ENCODE measurements at regions not wholly inside any gene's neighbourhood (a gene's known extent, or its start where the extent isn't known, plus 50 kb on each side); places are given as distances from the start of the nearest gene placed in this dataset.

DNA sequence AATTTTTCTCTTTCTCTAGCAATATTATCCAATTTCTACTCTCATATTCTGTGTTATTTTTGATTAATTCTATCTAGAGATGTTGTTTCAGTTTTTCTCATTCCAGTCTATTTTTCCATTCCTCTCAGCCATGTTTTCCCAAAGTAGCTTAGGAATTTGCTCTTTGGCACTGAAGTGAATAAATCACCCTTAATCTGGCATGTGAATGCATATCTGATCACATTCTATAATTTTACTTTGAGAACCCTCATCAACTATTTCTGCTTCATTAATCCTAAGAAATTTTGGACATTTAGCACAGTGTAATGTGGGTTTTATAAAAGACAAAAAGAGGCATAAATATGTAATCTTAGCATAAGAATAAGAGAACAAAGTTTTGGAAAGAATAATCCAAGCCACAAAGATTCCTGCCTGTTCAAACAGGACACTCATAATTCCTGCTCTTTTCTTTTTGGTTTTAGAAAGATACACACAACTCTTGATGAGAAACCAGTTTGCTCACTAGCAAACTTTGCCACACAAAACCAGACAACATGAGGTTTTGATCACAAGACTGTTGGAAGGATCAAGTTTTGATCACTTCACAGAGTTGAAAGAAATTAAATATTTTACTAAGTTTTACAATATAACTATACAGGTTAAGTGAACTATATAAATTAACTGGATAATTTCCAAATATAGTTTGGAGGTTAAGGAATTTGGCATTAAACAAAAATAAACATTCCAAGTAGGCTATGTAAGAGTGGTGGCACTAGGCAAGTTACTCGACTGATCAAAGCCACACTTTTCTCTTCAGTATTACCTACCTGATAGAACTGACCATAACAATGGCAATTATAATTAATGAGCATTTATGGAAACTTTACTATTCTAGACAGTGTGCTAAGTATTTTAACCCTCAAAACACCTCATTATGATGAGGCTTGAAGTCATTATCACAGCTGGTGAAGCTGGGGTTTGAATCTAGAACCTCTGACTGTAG lies 226.6 kb upstream of the TMTC1 start:
- no peaks in the 10 kb centered on the region for H3K4me1 ChIP-seq
- no peaks in the 10 kb centered on the region for H3K36me3 ChIP-seq
- intact Hi-C loops (cut with DNase I; ENCODE audit: low total_unique reads), result no loop called here
- H3K27me3 ChIP-seq, result no peaks in the 10 kb centered on the region
- no peak for DNase-seq (ENCODE audit: low spot score in 2 of 2)
- TF ChIP-seq, protein P1, sequence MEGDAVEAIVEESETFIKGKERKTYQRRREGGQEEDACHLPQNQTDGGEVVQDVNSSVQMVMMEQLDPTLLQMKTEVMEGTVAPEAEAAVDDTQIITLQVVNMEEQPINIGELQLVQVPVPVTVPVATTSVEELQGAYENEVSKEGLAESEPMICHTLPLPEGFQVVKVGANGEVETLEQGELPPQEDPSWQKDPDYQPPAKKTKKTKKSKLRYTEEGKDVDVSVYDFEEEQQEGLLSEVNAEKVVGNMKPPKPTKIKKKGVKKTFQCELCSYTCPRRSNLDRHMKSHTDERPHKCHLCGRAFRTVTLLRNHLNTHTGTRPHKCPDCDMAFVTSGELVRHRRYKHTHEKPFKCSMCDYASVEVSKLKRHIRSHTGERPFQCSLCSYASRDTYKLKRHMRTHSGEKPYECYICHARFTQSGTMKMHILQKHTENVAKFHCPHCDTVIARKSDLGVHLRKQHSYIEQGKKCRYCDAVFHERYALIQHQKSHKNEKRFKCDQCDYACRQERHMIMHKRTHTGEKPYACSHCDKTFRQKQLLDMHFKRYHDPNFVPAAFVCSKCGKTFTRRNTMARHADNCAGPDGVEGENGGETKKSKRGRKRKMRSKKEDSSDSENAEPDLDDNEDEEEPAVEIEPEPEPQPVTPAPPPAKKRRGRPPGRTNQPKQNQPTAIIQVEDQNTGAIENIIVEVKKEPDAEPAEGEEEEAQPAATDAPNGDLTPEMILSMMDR (IDR thresholded peaks at IDR 0.05), result no peak
- TF ChIP-seq POLR2AphosphoS5 (IDR thresholded peaks at IDR 0.05) (no peak), POLR2A (IDR thresholded peaks at IDR 0.05) (no peak)
- peak overlapping the region; percentile 56 to 66 for H3K27ac ChIP-seq
- H3K9me3 ChIP-seq, result no peaks in the 10 kb centered on the region
- H3K4me3 ChIP-seq, result no peak overlapping the region

DNA sequence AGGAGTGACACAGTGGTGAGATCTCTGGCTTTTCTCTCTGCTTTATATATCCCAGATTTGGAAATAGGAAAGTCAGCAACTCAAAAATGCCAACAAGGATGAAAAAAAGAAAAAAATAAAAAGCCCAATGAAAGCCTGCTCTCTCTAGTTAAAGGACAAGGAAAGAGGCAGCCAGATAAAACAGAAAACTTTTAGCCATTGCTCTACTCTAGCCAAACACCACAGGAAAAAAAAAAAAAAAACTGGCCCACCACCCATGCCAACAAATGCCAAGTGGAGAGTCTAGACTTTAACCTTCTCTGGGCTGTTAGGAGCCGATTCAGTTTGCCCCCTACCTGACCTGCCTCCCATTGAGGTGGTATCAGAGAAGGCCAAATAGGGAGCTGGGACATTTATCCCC lies 222.3 kb upstream of the TMTC1 start:
- Histone ChIP-seq H3K27me3 (no peaks in the 10 kb centered on the region), H3K4me1 (no peaks in the 10 kb centered on the region), H3K36me3 (no peaks in the 10 kb centered on the region), H3K27ac (no peak overlapping the region), H3K9me3 (no peaks in the 10 kb centered on the region), H3K4me3 (no peak overlapping the region)
- DNase-seq (ENCODE audit: low spot score in 2 of 2), result no peak
- TF ChIP-seq POLR2AphosphoS5 (IDR thresholded peaks at IDR 0.05) (no peak), POLR2A (IDR thresholded peaks at IDR 0.05) (no peak)
- TF ChIP-seq, protein P1 (IDR thresholded peaks at IDR 0.05), result no peak
- intact Hi-C loops (cut with DNase I; ENCODE audit: low total_unique reads), result loop anchor here (5.0 kb wide), 1 partner anchor 1291 kb away; no protein-coding TSS in a partner anchor

DNA sequence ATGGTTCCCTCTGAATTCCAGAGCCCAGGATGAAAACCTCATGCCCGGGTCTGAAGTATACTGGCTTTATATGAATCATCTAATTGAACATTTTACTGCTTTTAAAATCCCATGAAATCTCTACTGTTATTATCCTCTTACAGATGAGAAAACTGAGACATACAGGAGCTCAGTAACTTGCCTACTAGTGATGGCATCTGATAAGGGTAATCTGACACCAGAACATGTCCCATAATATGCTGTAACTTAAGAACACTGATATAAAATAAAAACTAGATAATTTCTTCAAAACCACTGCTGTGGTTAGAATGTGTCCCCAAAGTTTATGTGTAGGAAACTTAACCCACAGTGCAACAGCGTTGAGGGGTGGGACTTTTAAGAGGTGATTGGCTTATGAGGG lies 219.6 kb upstream of the TMTC1 start:
- no peak for DNase-seq (ENCODE audit: low spot score in 2 of 2)
- Histone ChIP-seq H3K4me3 (no peak overlapping the region), H3K9me3 (no peaks in the 10 kb centered on the region), H3K4me1 (no peaks in the 10 kb centered on the region), H3K27me3 (no peaks in the 10 kb centered on the region), H3K36me3 (no peaks in the 10 kb centered on the region), H3K27ac (no peak overlapping the region)
- no peak for TF ChIP-seq POLR2A (IDR thresholded peaks at IDR 0.05)
- TF ChIP-seq, protein P1 (IDR thresholded peaks at IDR 0.05), result no peak
- no peak for TF ChIP-seq POLR2AphosphoS5 (IDR thresholded peaks at IDR 0.05)
- intact Hi-C loops (cut with DNase I; ENCODE audit: low total_unique reads), result no loop called here

DNA sequence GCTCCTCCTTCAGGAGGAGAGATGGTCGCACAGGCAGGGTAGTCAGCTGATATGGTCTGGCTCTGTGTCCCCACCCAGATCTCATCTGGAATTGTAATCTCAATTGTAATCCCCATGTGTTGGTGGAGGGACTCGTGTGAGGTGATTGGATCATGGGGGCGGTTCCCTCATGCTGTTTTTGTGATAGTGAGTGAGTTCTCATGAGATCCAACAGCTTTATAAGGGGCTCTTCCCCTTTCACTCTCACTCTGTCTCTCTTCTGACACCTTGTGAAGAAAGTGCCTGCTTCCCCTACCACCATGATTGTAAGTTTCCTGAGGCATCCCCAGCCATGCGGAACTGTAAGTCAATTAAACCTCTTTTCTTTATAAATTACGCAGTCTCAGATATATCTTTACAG lies 218.9 kb upstream of the TMTC1 start:
- Histone ChIP-seq H3K4me1 (no peaks in the 10 kb centered on the region), H3K27ac (no peak overlapping the region), H3K9me3 (no peaks in the 10 kb centered on the region), H3K27me3 (no peaks in the 10 kb centered on the region), H3K4me3 (no peak overlapping the region), H3K36me3 (no peaks in the 10 kb centered on the region)
- TF ChIP-seq POLR2AphosphoS5 (IDR thresholded peaks at IDR 0.05) (no peak), POLR2A (IDR thresholded peaks at IDR 0.05) (no peak)
- no peak for DNase-seq (ENCODE audit: low spot score in 2 of 2)
- intact Hi-C loops (cut with DNase I; ENCODE audit: low total_unique reads), result no loop called here

DNA sequence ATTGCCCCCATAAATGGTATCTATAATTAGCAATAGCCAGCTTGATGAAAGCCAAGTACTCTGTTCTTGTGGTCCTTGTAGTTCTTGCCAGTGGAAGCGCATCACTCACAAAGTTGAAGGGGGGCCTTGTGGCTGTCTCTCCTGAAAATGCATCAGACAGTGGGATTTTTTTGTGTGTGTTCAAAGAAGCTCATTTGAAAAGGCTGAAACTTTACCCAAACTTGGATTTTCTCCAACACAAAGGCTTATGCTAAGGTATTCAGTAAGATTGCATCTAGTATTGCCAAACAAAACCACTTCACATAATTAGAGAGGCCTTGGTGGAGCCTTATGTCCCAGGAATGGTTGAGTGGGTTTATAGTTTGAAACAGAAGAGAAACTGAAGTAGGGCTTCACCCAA lies 216.7 kb upstream of the TMTC1 start:
- Histone ChIP-seq H3K9me3 (no peaks in the 10 kb centered on the region), H3K27ac (peak overlapping the region in 1 of 2 donors; percentile 3), H3K27me3 (no peaks in the 10 kb centered on the region), H3K36me3 (no peaks in the 10 kb centered on the region), H3K4me1 (no peaks in the 10 kb centered on the region), H3K4me3 (no peak overlapping the region)
- intact Hi-C loops (cut with DNase I; ENCODE audit: low total_unique reads), result no loop called here
- TF ChIP-seq POLR2A (IDR thresholded peaks at IDR 0.05) (no peak), POLR2AphosphoS5 (IDR thresholded peaks at IDR 0.05) (no peak)
- TF ChIP-seq, protein P1 (IDR thresholded peaks at IDR 0.05), result no peak
- DNase-seq (ENCODE audit: low spot score in 2 of 2), result no peak

All from breast epithelium (tissue), 4 donors.